GM19043 (cell line): ENCODE measurements at regions not wholly inside any gene's neighbourhood (a gene's known extent, or its start where the extent isn't known, plus 50 kb on each side); places are given as distances from the start of the nearest gene placed in this dataset.

Source experiments
- ATAC-seq: cut with Tn5 transposase; IDR thresholded peaks from one replicate; pipeline ENCODE4 v1.9.1; 2021; ENCODE audit warnings: low read depth; ENCODE audit not compliant: unreplicated experiment

GRCh38 chr1:116318897-116319296 lies 54.1 kb upstream of the ATP1A1 start:
- ATAC-seq: no peak

- ATAC-seq: no peak
These were observed 52.2 kb upstream of the ATP1A1 start for GRCh38 chr1:116320874-116321273.

GRCh38 chr1:116321766-116322175 lies 51.3 kb upstream of the ATP1A1 start:
- no peak for ATAC-seq

- no peak for ATAC-seq
These were observed 50.2 kb upstream of the ATP1A1 start for GRCh38 chr1:116322752-116323405.
